HL-60 (cell line): ENCODE measurements at regions not wholly inside any gene's neighbourhood (a gene's known extent, or its start where the extent isn't known, plus 50 kb on each side); places are given as distances from the start of the nearest gene placed in this dataset.
A peak's percentile ranks its signal among the peaks of the same experiment; 100 is the strongest.

Source experiments
- DNase-seq, 2 experiments: peaks; one replicate each; pipeline ENCODE4 v3.0.0-alpha.2; 2010 to 2020; ENCODE audit warnings: low read depth in 1 of 2, low spot score in 1 of 2
- H3K27ac ChIP-seq: fragments of 250-450 bp; sonication (Bioruptor Pico); replicated peaks from 2 replicates; pipeline ENCODE4 v1.5.1; 2020; ENCODE audit warnings: mild to moderate bottlenecking, moderate library complexity
- H3K27me3 ChIP-seq: fragments of 250-450 bp; sonication (Bioruptor Pico); 2 replicates; pipeline ENCODE4 v1.5.1; 2021; ENCODE audit warnings: mild to moderate bottlenecking, moderate library complexity; ENCODE audit not compliant: insufficient read depth, poor library complexity, severe bottlenecking
- H3K4me3 ChIP-seq: replicated peaks from 2 replicates; pipeline ENCODE4 v1.5.1; 2011; ENCODE audit warnings: mild to moderate bottlenecking, control low read depth, low read length; ENCODE audit not compliant: insufficient read depth
- GABPA ChIP-seq: IDR thresholded peaks from 2 replicates; pipeline ENCODE4 v1.6.1; 2012; ENCODE audit warnings: low read depth
- POLR2AphosphoS5 ChIP-seq: IDR thresholded peaks from 2 replicates; pipeline ENCODE4 v1.6.1; 2012; ENCODE audit warnings: low read depth
- REST ChIP-seq: IDR thresholded peaks from 2 replicates; pipeline ENCODE4 v1.6.1; 2012; ENCODE audit warnings: low read depth; ENCODE audit not compliant: insufficient replicate concordance
- SPI1 ChIP-seq: IDR thresholded peaks from 2 replicates; pipeline ENCODE4 v1.6.1; 2012; ENCODE audit warnings: low read depth, mild to moderate bottlenecking, borderline replicate concordance
- TF ChIP-seq, protein P1 (sequence below): IDR thresholded peaks from one replicate; pipeline ENCODE4 v1.5.1; 2011; ENCODE audit warnings: low read length, control low read depth, inconsistent platforms; ENCODE audit not compliant: insufficient read depth

DNA sequence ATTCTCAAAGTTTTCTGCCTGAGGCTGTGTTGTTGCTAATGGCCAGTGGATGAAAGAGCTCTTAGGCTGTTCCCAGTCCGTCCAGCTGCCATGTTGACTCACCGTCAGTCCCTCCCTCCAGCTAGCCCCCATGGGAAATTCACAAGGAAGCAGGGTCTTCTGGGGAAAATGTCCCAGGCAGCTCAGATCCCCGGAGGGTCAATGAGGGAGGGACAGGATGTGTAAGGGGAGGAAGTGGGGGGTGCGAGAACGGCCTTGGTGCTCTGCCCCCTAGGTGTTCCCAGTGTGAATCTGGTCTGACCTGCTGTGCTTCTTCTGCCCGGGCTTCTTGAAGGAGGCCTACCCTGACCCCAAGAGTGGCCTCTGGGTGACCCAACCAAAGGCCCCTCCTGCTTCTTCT, 65.9 kb downstream of the CEBPB start:
- TF ChIP-seq GABPA (no peak), SPI1 (no peak), POLR2AphosphoS5 (no peak), REST (no peak)
- TF ChIP-seq, protein P1, sequence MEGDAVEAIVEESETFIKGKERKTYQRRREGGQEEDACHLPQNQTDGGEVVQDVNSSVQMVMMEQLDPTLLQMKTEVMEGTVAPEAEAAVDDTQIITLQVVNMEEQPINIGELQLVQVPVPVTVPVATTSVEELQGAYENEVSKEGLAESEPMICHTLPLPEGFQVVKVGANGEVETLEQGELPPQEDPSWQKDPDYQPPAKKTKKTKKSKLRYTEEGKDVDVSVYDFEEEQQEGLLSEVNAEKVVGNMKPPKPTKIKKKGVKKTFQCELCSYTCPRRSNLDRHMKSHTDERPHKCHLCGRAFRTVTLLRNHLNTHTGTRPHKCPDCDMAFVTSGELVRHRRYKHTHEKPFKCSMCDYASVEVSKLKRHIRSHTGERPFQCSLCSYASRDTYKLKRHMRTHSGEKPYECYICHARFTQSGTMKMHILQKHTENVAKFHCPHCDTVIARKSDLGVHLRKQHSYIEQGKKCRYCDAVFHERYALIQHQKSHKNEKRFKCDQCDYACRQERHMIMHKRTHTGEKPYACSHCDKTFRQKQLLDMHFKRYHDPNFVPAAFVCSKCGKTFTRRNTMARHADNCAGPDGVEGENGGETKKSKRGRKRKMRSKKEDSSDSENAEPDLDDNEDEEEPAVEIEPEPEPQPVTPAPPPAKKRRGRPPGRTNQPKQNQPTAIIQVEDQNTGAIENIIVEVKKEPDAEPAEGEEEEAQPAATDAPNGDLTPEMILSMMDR = no peak
- no peak for DNase-seq
- H3K4me3 ChIP-seq = no peak overlapping the region
- no peak overlapping the region for H3K27ac ChIP-seq
- H3K27me3 ChIP-seq = no peaks in the 10 kb centered on the region

- TF ChIP-seq REST (no peak), GABPA (no peak), POLR2AphosphoS5 (no peak), SPI1 (no peak)
- TF ChIP-seq, protein P1 = no peak
- DNase-seq = no peak
- Histone ChIP-seq H3K27ac (no peak overlapping the region), H3K4me3 (no peak overlapping the region), H3K27me3 (no peaks in the 10 kb centered on the region)
Measured at GRCh38 chr20:50257860-50258259, 67.2 kb downstream of the CEBPB start.

DNA sequence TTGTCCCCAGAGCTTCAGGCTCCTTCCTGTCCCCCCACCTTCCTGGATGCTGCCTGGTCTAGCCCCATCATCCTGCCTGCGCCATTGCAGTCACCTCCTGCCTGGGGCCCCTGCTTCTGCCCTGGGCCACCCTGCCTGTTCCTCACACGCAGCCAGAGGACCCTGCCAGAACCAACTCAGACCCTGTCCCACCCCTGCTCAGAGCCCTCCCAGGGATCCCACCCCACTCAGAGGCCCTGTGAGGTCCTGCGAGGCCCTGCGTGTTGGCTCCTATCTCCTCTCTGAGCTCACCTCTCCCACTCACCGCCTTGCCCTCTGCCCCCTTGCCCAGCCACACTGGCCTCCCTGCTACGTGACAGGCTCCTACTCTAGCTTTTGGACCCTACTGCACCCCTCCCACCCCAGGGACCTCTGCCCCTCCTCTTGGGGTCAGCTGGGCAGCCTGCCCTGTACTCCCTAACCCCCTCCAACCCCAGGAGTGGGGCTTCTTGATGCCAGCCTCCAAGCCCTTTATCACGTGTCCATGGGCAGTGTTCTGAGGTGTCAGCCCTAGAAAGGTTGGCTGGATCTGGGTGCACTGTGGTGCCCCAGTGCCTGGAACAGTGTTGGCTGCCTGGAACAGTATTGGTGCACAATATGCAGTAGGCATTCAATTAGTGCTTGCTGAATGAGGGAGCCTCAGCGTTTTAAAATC, 68.3 kb downstream of the CEBPB start:
- TF ChIP-seq, protein P1 = no peak
- TF ChIP-seq GABPA (no peak), POLR2AphosphoS5 (no peak), SPI1 (no peak), REST (no peak)
- Histone ChIP-seq H3K27ac (peak overlapping the region; percentile 16), H3K4me3 (no peak overlapping the region), H3K27me3 (no peaks in the 10 kb centered on the region)
- DNase-seq = no peak
